NT2/D1 (cell line): ENCODE measurements at regions not wholly inside any gene's neighbourhood (a gene's known extent, or its start where the extent isn't known, plus 50 kb on each side); places are given as distances from the start of the nearest gene placed in this dataset.

Experiments
- SUZ12 ChIP-seq: IDR thresholded peaks from 2 replicates; pipeline ENCODE4 v1.6.1; 2011; ENCODE audit not compliant: insufficient read length, insufficient read depth; ENCODE audit errors: extremely low read depth
- YY1 ChIP-seq: IDR thresholded peaks from 2 replicates; pipeline ENCODE4 v1.6.1; 2011; ENCODE audit not compliant: insufficient read length, insufficient read depth
- ZNF274 ChIP-seq: IDR thresholded peaks from 2 replicates; pipeline ENCODE4 v1.6.1; 2011; ENCODE audit warnings: mild to moderate bottlenecking, low read depth, low read length

DNA sequence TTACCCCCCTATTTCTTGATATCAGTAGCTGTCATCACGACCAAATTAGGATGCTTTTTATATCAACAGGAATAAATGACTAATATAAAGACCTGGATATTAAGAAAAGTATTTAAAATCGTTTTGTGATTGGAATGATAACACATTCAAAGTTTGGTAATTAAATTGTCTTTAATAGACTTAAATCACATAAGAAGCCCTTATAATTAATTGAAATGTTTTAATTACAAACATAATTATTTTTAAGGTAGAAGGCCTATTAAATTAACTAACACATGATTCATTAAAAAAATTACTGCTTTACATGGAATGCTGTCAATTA, 412.4 kb downstream of the FUT8 start:
- TF ChIP-seq ZNF274 (no peak), SUZ12 (no peak), YY1 (no peak)
